Fibroblast of the aortic adventitia (primary cell): ENCODE measurements at regions not wholly inside any gene's neighbourhood (a gene's known extent, or its start where the extent isn't known, plus 50 kb on each side); places are given as distances from the start of the nearest gene placed in this dataset.

Experiments
- DNase-seq: peaks from one replicate; pipeline ENCODE4 v3.0.0-alpha.2; 2010; ENCODE audit warnings: low read depth
- H3K4me3 ChIP-seq: 2 replicates; pipeline ENCODE4 v1.5.1; 2011; ENCODE audit warnings: low read depth, mild to moderate bottlenecking, control low read depth, low read length, moderate library complexity
- TF ChIP-seq, protein P1 (sequence below): IDR thresholded peaks from 2 replicates; pipeline ENCODE4 v1.5.1; 2011; ENCODE audit warnings: mild to moderate bottlenecking, low read length, control low read depth, inconsistent platforms; ENCODE audit not compliant: insufficient read depth

DNA sequence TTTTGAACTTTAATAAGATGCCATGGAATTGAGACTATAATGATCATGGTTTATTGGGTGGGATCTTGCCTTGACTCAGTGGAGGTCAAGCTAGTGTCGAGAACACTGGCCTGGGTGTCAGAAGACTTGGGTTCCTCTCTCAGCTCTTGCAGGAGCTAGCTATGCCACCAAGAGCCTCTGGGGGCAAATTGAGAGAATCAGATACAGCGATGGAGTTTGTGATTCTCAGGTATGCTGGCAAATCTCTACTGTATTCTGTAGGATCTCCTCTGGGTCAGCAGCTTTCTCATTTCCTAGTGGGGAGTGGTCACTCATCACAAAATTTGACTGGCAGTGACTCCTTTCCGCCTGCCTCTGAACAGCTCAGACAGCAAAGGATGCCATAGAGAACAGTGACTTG lies 477.0 kb downstream of the RNF144A start:
- no peak for DNase-seq
- no peak overlapping the region for H3K4me3 ChIP-seq
- TF ChIP-seq, protein P1, sequence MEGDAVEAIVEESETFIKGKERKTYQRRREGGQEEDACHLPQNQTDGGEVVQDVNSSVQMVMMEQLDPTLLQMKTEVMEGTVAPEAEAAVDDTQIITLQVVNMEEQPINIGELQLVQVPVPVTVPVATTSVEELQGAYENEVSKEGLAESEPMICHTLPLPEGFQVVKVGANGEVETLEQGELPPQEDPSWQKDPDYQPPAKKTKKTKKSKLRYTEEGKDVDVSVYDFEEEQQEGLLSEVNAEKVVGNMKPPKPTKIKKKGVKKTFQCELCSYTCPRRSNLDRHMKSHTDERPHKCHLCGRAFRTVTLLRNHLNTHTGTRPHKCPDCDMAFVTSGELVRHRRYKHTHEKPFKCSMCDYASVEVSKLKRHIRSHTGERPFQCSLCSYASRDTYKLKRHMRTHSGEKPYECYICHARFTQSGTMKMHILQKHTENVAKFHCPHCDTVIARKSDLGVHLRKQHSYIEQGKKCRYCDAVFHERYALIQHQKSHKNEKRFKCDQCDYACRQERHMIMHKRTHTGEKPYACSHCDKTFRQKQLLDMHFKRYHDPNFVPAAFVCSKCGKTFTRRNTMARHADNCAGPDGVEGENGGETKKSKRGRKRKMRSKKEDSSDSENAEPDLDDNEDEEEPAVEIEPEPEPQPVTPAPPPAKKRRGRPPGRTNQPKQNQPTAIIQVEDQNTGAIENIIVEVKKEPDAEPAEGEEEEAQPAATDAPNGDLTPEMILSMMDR, result no peak

DNA sequence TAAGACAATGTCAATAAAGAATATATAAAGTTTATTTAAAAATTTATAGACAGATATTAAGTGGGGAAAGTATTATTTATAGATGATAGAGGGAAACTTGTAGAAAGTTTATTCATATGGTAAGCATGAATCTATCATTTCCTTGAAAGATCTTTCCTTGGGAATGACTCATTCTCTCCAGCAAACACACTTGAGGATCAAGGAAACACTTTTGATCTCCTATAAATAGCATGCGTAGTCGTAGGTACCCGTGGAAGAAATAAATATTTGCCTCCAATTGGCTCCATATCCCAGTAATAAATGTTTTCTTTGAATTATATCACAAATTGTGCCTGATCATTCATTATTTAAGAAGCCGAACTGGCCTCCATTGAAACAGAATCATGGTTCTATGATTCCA lies 483.4 kb downstream of the RNF144A start:
- TF ChIP-seq, protein P1, result no peak
- DNase-seq, result no peak
- H3K4me3 ChIP-seq, result no peak overlapping the region

DNA sequence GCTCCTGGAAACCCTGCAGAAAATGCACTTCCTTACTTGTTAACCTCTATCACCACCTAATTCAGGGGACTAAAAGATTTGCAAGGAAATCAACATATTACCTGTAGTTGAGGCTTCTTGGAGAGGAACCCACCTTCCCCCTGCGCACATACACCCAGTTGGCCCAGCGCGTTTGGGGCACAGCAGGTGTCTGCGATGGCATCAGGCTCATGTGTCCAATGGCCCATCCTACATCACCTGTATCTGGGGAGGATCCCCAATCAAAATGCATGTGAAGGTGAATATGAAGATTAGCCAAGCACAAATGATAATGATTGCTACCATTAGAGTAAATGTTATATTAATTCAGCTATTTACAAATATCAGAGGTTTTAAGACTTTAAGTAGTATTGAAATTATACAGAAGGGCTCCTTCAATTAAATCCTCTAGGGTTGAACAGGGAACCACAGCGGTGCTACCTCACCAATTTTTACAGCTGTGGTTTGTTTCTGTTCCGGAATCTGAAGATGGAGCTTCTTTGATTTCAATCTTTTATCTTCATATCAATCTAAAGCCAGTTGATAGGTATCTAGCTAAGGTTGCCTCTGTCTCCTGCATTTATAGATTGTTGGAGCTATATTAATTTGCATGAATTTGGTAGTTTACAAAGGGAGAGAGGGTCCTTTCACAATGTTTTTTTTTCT lies 486.0 kb downstream of the RNF144A start:
- no peak for DNase-seq
- TF ChIP-seq, protein P1, result no peak

DNA sequence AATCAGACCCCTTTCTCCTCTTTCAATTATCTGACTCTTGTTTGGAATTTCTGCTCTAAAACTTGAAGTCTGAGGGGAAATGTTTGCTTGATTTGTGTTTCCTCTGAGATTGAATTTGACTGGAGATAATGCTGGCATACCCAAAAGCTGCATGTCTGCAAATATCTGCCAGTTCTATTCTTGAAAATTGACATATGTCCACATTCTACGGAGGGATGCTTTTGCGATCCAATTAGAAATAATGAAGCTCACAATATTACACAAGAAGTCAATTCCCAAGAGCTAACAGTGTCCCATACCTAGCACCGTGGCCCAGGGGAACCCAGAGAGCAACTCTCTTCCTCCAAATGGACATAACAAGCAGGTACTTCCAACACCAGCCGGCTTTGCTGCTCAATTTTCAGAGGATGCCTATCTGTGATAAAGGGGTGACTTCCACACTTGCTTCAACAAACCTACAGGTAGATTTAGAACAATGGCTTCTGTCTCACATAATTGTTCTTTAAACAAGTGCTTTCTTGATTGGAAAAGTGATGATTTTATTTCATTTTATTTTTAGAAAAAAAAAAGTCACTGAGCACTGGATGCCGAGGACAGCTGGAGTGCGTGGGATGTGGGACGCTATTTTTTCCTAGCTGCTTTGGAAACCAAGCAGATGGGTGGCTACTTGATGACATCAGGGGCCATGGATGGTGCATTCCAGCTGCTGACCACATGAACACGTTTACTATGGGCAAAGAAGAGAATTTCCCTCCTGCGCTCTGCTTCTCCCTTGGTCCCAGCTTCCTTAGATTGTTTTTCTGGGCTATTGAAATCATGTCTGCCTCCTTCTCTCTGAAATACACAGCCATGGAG lies 488.9 kb downstream of the RNF144A start:
- DNase-seq, result no peak
- TF ChIP-seq, protein P1, result no peak
- H3K4me3 ChIP-seq, result no peak overlapping the region

More for the DNA sequence above, 486.0 kb downstream of the RNF144A start:
- no peak overlapping the region for H3K4me3 ChIP-seq

DNA sequence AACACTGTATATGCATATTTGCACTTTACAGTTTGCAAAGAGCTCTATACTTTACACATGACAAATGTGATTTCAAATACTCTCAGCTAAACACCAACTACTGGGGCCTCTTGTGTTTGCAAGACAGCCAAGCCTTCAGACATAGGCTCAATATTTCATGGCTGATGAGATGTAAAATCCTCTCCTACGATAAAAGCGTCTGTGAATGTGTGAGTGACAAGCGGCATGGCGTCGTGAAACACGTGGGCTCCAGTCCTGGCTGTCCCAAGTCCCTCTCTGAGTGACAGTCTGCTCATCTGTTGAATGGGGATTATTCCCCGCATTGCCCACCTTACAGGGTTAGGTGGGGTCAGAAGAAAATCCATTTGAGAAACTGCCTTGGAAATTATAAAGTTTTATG lies 489.8 kb downstream of the RNF144A start:
- no peak for DNase-seq
- H3K4me3 ChIP-seq, result no peak overlapping the region
- TF ChIP-seq, protein P1, result no peak

DNA sequence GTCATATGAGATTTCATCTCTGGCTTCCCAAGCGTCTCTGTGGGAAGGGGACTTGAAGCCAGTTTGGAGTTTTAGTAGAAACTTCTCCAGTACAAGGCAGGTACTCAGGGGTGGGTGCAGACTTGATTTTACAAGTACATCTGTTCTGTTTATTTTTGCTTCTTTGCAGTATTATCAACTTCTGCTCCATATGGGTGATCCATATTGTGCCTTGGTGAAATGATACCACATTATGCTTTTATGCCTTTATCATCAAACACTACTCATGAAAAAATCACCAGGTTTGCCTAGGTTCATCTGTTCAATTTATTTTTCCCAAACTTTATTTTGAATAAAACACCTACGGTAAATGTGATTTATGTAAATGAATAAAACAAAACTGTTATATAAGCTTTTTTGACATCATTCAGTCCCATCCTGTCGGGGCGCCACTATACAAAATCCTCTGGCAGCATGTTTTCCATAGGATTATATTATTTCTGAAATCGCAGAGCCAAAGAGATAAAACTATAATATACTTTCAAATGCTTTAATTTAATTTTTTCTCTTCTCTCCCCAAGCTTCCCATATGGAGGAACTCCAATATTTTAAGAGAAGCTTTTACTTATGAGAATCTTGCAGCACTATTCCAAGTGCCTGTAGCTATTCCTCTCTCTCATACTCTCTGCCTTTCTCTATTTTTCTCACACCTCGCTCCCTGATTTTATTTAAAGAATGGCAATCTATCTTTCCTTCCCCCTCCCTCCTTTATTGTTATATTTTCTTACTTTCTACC lies 490.9 kb downstream of the RNF144A start:
- H3K4me3 ChIP-seq, result no peak overlapping the region
- TF ChIP-seq, protein P1, result no peak
- no peak for DNase-seq
